Stimulated activated CD8-positive, alpha-beta memory T cell treated with anti-CD3 and anti-CD28 coated beads, Interleukin-7, amount 100 ng/mL, for 48 hours (primary cell): ENCODE measurements at regions not wholly inside any gene's neighbourhood (a gene's known extent, or its start where the extent isn't known, plus 50 kb on each side); places are given as distances from the start of the nearest gene placed in this dataset.
"Not testable (repeated sequence)": the region's sequence is repeated elsewhere in the genome, so short reads cannot be mapped to it uniquely, and the experiment has no call there.

Experiments used
- DNase-seq, 2 donors: peaks; one replicate each; pipeline ENCODE4 v3.0.0-alpha.2; 2020; ENCODE audit warnings: low read depth in 1 of 2; ENCODE audit errors: extremely low read depth in 1 of 2

- DNase-seq, result no peak
Measured at GRCh38 chr14:81738946-81739659, 205.4 kb upstream of the SEL1L start.

GRCh38 chr14:81743605-81744004 lies 210.0 kb upstream of the SEL1L start:
- no peak for DNase-seq

GRCh38 chr14:81751198-81751597 lies 217.5 kb upstream of the SEL1L start:
- no peak for DNase-seq

GRCh38 chr14:81759541-81759940 lies 225.9 kb upstream of the SEL1L start:
- no peak for DNase-seq

DNA sequence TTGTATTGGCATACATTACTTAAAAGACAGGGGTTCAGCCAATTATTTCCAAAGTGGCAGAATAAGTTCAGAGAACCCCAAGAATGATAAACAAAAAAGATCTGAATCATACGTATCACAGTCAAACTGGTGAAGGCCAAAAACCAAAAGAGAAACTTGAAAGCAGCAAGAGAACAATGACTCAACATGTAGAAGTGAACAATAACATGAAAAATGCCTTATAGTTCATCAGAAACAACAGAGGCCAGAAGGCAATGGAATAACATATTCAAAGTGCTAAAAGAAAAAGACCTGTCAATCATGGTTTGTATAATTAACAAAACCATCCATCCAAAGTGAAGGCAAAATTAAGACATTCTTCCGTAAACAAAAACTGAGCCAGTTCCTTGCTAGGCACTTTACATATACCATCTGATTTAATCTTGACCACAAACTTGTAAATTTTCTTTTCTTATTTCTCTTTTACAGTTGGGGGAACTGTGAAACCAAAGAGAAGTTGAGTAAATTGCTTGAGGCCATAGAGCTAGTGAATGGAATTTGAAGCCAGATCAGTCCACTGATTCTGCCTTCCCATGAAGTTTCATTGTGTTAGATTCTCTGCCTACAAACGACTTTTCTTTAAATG lies 232.1 kb upstream of the SEL1L start:
- no peak for DNase-seq

GRCh38 chr14:81766321-81766915 lies 232.8 kb upstream of the SEL1L start:
- DNase-seq, result no peak

DNA sequence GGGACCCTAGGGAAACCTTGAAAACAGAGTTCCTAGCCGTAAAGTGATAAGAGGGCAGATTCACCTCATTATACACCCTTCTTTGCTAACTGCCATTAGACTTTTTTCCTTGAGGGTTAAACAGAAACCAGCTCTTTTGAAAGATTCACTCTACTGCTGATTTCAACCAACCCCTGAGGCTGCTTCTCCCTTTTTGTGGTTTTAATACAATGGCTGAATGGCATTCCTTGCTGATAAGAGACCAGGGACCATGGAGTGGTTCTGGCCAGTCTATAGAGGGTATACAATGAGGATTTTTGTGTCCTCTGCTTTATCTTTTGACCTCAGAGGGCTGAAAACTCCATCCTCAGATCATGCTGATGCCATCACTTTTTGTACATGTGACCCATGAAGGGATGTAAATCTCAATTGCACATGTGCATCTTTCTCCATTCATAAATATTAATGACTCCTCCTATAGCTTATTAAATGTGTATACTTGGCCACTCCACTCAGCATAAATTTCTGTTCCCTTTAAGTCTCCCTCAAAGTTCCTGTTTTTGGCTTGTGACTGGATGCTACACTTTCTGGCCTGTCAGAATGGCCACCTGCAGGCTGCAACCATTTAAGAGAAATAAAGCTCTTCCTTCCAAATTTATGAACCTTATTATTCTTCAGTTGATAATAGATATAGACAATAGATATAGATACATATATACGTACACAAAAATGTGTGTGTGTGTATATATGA lies 233.8 kb upstream of the SEL1L start:
- DNase-seq, result no peak

GRCh38 chr14:81771651-81772275 lies 238.1 kb upstream of the SEL1L start:
- no peak for DNase-seq

- no peak for DNase-seq
Measured at GRCh38 chr14:81772381-81772780, 238.7 kb upstream of the SEL1L start.

DNA sequence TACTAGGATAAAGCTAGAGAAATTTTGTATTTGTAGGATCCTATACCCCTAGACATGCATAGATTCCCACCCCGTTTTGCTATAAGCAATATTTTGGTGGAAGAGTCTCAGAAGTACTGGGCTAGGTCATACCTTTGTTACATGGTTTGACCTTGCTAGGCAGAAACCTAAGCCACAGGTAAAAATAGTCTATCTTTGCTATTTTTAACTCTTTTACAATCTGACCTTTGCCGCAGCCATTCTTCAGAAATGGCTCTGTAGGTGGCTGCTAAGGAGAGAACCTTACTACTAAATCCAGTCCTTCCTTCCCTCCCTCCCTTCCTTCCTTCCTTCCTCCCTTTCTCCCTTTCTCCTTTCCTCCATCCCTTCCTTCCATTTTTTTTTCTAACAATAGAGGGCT lies 242.9 kb upstream of the SEL1L start:
- DNase-seq, result no peak

- DNase-seq, result not testable (repeated sequence)
Measured at GRCh38 chr14:81781798-81782197, 248.1 kb upstream of the SEL1L start.

DNA sequence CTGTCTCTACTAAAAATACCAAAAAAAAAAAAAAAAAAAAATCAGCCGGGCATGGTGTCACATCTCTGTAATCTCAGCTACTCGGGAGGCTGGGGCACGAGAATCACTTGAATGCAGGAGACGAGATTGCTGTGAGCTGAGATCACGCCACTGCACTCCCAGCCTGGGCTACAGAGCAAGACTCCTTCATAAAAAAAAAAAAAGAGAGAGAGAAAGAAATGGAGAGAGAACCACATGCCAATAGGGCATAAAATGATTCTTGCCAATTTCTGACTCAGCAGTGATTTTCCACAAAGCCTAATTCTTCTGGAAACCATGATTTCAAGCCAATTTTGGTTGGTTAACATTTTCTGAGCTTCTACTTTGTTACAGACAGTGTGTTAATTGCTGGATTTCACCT lies 250.4 kb upstream of the SEL1L start:
- DNase-seq, result no peak

- no peak for DNase-seq
Measured at GRCh38 chr14:81797315-81797714, 263.7 kb upstream of the SEL1L start.

GRCh38 chr14:81801921-81802320 lies 268.3 kb upstream of the SEL1L start:
- no peak for DNase-seq

DNA sequence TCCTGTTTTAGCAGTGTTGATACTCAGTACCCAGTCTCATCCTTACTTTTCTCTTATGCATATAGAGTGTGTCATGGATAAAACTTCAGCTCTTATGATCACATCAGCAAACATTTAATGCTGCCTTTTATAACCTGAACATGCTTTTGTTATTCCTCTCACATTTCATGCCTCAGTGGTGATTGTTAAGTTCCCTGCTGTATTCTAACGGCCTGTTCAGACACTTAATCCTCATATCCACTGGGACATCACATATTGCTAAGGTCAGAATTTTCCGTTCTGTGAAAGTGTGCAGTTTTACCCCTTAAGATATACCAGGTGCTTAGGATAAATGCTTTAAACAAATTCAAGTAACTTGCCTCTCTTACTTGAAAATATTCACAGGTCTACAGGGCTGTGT lies 268.7 kb upstream of the SEL1L start:
- no peak for DNase-seq

GRCh38 chr14:81805785-81806184 lies 272.1 kb upstream of the SEL1L start:
- no peak for DNase-seq

DNA sequence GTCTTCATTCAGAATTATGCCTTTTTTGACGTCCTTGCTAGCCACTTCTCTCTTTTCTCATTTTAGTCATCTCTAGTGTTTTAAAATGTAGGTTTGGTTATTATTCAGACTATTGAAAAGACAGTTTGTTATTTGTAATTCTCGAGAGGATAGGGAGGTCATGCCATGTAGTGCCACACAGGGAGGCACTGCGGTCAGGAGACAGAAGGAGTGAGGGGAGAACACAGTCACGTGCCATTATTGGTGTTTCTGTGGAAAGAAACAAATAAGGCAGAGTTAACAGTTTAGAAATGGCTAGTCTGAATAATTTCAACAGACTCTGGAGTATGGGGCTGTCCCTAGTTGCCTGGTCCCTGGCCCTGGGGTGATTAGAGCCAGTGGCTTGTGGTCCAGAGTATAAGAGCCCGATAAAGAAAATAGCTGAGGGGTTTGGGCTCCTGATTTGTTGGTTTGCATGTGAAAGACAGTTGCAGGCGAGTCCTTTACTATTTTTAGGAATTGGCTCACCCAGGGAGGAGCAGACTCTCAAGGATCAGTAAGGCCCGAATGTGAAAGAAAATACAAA lies 278.1 kb upstream of the SEL1L start:
- no peak for DNase-seq

- no peak for DNase-seq
Measured at GRCh38 chr14:81818271-81818670, 284.6 kb upstream of the SEL1L start.

- DNase-seq, result no peak
Measured at GRCh38 chr14:81819344-81819743, 285.7 kb upstream of the SEL1L start.

- DNase-seq, result no peak
Measured at GRCh38 chr14:81819910-81820309, 286.3 kb upstream of the SEL1L start.

- DNase-seq, result no peak
Measured at GRCh38 chr14:81826081-81826480, 292.4 kb upstream of the SEL1L start.
